ENCODE measurements at regions not wholly inside any gene's neighbourhood (a gene's known extent, or its start where the extent isn't known, plus 50 kb on each side); places are given as distances from the start of the nearest gene placed in this dataset.

GRCh38 chr13:80121038-80121437 lies 219.9 kb downstream of the SPRY2 start:
- no peaks in the 10 kb centered on the region for H3K36me3 Mint-ChIP-seq (ENCODE audit: low read depth)
- Histone ChIP-seq H3K27ac (ENCODE audit: low read depth) (no peak overlapping the region), H4K20me1 (replicated peaks; ENCODE audit: insufficient read depth) (no peaks in the 10 kb centered on the region)

More at GRCh38 chr13:80121038-80121437, 219.9 kb downstream of the SPRY2 start:
- peaks cover 22% of the 10 kb centered on the region for H3K4me1 ChIP-seq (ENCODE audit: insufficient read depth)
- H3K27me3 ChIP-seq (ENCODE audit: insufficient read depth) = no peaks in the 10 kb centered on the region
- Mint-ChIP-seq H3K27ac (no peak overlapping the region), H3K9me3 (no peaks in the 10 kb centered on the region), H3K27me3 (ENCODE audit: insufficient read depth, low read depth, poor library complexity) (no peaks in the 10 kb centered on the region), H3K4me1 (peaks cover 18% of the 10 kb centered on the region; the same call in 2 of the 3 replicates), H3K4me3 (no peak overlapping the region)
- no peaks in the 10 kb centered on the region for H3F3A ChIP-seq (replicated peaks; ENCODE audit: low read depth)
- H3K36me3 ChIP-seq (ENCODE audit: insufficient read depth) = no peaks in the 10 kb centered on the region
- no peak for ATAC-seq
- H3K9me2 ChIP-seq (ENCODE audit: insufficient read depth) = no peaks in the 10 kb centered on the region
- no peak for DNase-seq (ENCODE audit: low spot score)
- no peak overlapping the region for H3K4me3 ChIP-seq
- TF ChIP-seq CTCF (conservative IDR thresholded peaks at IDR 0.05; ENCODE audit: low read depth in 2 of 2) (no peak), ZNF331 (CRISPR knock-in tag; IDR thresholded peaks at IDR 0.05; ENCODE audit: low read depth) (no peak), REST (IDR thresholded peaks at IDR 0.05; ENCODE audit: unreplicated experiment) (no peak)
- H2AFZ ChIP-seq = no peak overlapping the region
- no peaks in the 10 kb centered on the region for H3K79me2 ChIP-seq (replicated peaks; ENCODE audit: insufficient read depth)
- H3K4me2 ChIP-seq = no peak overlapping the region

Measured in GM23338 (cell line).